ENCODE measurements at regions not wholly inside any gene's neighbourhood (a gene's known extent, or its start where the extent isn't known, plus 50 kb on each side); places are given as distances from the start of the nearest gene placed in this dataset.

GRCh38 chr2:64899081-64899865 is 89.9 kb upstream of the SLC1A4 start:
- TF ChIP-seq CTCF (IDR thresholded peaks at IDR 0.05) (no peak), EP300 (IDR thresholded peaks at IDR 0.05) (no peak), POLR2AphosphoS5 (IDR thresholded peaks at IDR 0.05) (no peak), POLR2A (IDR thresholded peaks at IDR 0.05) (no peak)
